GM18868 (cell line): ENCODE measurements at regions not wholly inside any gene's neighbourhood (a gene's known extent, or its start where the extent isn't known, plus 50 kb on each side); places are given as distances from the start of the nearest gene placed in this dataset.
"Not testable (repeated sequence)": the region's sequence is repeated elsewhere in the genome, so short reads cannot be mapped to it uniquely, and the experiment has no call there.

Source experiments
- ATAC-seq: cut with Tn5 transposase; IDR thresholded peaks from one replicate; pipeline ENCODE4 v1.9.1; 2021; ENCODE audit warnings: mild to moderate bottlenecking, moderate library complexity; ENCODE audit not compliant: unreplicated experiment

DNA sequence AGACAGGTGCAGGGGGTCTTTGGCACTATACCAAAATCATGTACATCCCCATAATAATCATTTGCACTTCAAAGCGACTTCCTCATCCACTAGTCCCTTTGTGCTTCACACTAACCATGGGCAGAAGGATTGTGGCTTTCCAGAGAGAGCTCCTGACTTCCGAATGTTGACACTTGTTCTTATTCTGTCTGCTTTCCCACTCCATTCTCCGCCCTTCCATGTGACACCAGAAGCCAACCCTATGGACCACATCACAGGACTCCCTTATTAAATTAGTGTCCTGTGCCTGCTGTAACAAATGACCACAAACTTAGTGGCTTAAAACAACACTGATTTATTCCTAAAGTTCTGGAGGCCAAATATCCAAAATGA is 91.6 kb downstream of the CMC2 start:
- ATAC-seq: no peak

GRCh38 chr16:80914379-80915078 is 92.2 kb downstream of the CMC2 start:
- no peak for ATAC-seq

GRCh38 chr16:80913397-80913796 is 93.3 kb downstream of the CMC2 start:
- ATAC-seq: no peak

DNA sequence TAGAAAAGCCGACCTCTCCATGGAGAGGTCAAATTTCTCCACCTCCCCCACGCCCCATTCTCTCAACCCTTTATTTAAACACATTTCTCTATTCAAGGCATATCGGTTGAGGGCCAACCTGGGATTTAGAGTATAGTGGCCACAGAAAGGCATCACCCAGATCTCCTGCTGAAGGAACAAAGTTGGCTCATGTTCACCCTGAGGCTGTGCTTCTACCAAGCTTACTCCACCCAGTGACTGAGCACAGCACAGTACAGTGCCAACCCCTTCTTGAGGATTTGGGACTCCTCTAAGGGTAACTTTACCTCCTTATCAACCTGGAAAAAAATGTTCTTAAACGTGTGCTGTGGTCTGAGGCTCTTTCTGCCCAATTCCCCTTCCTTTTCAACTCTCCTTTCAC is 94.0 kb downstream of the CMC2 start:
- ATAC-seq: no peak

DNA sequence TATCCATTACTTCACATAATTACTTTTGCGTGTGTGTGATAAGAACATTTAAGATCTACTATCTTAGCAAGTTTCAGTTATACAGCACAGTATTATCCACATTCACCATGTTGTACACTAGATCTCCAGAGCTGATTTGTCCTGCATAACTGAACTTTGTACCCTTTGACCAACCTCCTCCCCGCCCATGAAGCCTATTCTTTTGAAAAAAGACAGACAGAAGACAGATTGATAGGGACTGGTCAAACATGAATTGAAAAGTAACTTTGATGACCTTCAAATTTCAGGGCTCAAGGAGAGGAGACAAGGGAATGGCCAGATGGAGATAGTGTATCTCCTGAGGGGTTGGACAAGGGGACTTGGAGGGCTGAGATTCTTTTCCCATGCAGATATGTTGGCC is 96.3 kb downstream of the CMC2 start:
- ATAC-seq: no peak

DNA sequence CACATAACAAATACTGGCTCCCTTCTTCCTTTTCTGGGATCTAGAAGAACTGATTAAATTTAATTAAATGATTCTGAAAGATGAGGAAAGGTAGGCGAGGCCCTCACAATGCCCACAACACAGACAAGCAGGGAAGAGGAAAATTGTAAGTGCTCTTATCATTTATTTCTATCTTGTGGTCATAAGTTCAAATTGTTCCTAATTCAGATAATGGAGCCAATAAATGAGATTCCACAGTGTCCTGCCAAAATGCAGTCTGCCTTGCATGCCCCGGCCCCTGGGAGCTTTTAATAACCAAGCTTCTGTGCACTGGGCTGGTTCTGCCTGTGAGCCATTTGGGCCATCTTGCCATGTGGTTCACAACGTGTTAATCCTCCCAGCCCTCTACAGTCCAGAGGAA is 97.0 kb downstream of the CMC2 start:
- no peak for ATAC-seq

GRCh38 chr16:80906169-80906568 is 100.5 kb downstream of the CMC2 start:
- ATAC-seq: not testable (repeated sequence)

DNA sequence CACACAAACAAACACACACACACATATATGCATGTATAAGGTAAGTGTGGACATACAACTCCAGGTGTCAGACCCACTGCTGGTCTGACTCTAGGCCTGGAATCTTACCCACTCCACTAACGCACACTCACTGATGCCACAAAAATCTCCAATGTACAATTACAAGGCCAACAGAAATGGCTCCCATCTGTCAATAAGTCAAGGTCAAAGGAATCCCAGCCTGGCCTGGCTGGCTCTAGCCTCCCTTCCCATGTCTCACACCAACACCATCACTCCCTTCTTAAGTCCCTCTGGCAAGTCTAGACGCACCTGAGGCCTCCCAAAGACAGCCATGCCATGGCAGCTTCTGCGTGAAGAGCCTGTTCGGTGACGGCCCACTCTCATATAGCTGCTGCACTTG is 99.2 kb upstream of the CDYL2 start:
- ATAC-seq: no peak

DNA sequence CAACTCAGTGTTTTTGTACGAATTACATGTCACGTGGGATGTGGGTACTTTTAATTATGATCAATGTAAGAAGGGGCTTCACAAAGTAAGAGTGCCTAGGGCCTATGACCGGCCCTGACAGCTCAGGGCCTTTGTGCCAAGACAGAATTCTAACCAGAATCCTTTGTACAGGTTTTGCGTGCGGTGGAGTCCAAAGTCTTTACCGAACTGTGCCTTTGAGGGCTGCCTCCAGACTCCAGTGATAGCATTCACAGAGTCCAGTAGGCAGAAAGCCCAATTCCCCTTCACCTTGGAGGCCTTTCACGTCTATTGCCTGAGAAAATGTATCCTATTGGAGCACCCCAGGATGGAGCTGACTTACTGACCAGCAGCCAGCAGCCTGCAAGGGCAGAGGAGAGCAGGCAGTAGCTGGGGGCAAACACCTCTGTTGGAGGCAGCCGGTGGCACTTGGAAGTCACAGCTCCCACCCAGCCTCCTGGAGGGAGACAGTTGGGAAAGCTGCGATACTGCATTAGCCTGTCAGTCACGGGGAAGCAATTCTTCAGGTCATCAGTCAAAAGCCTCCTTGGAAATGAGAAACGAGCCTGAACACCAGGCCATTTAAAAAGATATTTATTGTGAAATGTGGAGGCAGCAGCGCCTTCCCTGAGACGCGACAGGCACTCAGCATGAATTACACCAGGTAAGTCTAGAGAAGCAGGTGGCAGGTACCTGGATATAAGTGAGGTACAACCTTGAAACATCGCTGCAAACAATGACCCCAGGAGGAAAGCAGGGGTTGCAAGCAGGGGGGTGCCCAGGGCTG is 98.1 kb upstream of the CDYL2 start:
- ATAC-seq: no peak

DNA sequence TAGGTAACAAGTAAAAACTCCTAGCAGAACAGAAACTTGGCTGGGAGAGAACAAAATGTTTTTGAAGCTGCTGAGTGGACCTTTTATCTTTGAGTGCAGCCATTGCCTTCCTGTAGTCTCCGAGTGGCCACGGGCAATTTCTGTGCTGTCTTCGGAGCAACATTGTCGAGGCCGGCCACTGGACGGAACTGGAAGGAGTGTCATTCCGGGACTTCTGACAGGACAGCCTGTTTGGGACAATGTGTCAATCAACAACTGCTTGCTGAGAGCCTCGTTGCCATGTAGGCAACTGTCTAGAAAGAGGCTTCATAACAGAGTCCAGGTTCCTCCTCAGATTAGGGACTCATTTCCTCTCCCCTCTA is 96.2 kb upstream of the CDYL2 start:
- no peak for ATAC-seq

DNA sequence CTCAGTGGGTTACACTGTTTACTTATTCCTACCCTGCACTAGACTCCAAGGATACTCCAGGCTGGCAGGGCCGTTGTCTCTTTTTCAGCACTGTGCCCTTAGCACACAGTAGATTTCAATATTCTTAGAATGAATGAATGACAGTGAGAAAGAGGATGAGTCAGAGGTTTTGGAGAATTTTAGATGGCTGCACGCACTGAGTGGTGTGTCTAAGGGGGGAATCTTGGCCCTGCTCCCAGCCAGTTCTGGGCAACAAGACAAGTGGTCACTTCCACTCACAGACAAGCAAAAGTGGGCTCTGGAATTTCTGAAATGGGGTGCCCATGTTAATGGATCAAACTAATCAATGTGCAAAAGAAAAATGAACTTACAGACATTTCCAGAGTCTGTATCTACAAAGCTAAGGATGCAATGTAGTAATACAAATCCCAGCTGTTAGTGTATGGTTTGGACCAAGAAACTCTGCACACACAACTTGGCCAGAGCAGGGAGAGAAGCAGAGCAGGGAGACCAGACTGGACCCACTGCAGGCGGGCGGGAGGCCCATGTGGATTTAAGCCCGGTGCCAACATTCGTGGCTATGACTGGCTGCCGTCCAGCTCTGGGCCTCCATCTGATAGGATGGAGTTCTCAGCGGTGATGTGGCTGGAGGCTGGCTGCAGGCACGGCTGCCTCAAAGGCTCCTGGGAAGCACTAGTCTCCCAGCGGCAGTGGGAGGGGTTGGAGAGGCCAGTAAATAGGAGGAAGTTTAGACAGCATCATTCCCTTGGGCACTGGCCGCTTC is 95.6 kb upstream of the CDYL2 start:
- no peak for ATAC-seq

DNA sequence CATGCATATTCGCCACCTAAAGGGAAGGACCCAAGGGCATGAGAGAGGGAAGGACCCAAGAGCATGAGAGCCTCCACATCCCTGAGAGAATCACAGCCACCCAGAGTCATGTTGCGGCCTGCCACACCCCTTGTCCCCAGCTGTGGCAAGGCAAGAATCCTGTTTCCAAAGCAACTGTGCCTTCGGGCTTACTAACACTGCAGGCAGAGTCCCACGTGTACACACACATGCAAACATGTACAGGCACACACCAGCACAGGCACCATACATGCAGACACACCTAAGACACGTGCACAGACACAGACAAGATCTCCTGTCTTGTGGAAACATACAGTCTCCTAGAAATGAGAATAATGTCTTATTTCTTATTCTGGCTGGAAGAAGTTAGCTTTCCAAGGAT is 92.4 kb upstream of the CDYL2 start:
- no peak for ATAC-seq

- ATAC-seq: no peak
Observed at GRCh38 chr16:80894091-80894490, 89.7 kb upstream of the CDYL2 start.

- no peak for ATAC-seq
Observed at GRCh38 chr16:80893686-80894085, 89.3 kb upstream of the CDYL2 start.

DNA sequence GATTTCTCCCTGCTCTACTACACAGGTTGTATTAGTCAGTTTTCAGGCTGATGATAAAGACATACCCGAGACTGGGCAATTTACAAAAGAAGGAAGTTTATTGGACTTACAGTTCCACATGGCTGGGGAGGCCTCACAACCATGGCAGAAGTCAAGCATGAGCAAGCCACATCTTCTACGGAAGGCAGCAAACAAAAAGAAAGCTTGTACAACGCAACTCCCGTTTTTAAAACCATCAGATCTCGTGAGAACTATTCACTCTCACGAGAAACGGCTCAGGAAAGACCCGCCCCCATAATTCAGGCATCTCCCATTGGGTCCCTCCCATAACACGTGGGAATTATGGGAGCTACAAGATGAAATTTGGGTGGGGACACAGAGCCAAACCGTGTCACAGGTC is 88.0 kb upstream of the CDYL2 start:
- ATAC-seq: not testable (repeated sequence)

GRCh38 chr16:80889779-80890359 is 85.5 kb upstream of the CDYL2 start:
- ATAC-seq: no peak

- no peak for ATAC-seq
Observed at GRCh38 chr16:80887062-80887461, 82.7 kb upstream of the CDYL2 start.

GRCh38 chr16:80883816-80884215 is 79.4 kb upstream of the CDYL2 start:
- no peak for ATAC-seq

DNA sequence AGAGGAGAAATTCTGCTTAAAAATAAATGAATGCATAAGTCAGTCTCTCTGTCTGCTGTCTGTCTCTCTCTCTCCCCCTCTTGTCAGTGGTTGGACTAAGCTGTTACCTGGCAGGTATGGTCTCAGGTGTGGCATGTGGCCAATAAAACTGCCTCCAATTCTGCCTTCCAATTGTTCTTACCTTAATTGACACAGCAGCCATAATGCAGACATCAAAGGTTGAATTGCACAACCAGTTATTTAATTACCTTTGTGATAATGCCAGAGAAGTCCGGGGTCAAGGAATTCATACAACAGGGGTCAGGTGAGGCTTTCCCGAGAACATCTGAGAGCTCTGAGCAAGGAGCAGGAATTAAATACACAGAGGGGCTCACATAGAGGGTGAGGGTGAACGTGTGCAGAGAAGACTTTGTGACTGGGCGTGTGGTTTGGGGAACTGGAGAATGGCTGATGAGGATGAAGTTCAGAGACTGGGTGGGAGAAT is 78.8 kb upstream of the CDYL2 start:
- no peak for ATAC-seq

GRCh38 chr16:80875616-80876015 is 71.2 kb upstream of the CDYL2 start:
- ATAC-seq: no peak

DNA sequence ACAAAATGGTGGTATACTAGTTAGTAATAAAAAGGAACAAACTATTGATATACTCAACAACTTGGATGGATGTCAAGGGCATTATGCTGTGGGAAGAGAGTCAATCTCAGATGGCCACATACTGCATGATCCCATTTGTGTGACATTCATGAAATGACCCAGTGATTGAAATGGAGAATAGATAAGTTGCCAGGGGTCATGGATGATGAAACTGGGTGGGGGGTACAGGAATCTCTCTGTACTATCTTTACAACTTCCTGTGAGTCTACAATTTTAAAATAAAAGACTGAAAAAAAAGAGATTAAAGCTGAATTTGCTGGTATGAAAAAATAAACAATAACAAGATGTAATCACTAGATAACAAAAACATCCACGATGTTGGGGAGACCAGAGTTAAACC is 70.5 kb upstream of the CDYL2 start:
- ATAC-seq: no peak
